SJSA1 (cell line): ENCODE measurements at regions not wholly inside any gene's neighbourhood (a gene's known extent, or its start where the extent isn't known, plus 50 kb on each side); places are given as distances from the start of the nearest gene placed in this dataset.

ENCODE experiments used
- DNase-seq, 2 experiments: peaks; one replicate each; pipeline ENCODE4 v3.0.0-alpha.2; 2015 to 2020; ENCODE audit warnings: low spot score in 2 of 2, low read depth in 1 of 2
- H3K27ac ChIP-seq: fragments of 250-450 bp; sonication (Bioruptor Pico); 2 replicates; pipeline ENCODE4 v1.5.1; 2020; ENCODE audit warnings: mild to moderate bottlenecking, moderate library complexity
- H3K27me3 ChIP-seq: fragments of 250-450 bp; sonication (Bioruptor Pico); replicated peaks from 2 replicates; pipeline ENCODE4 v1.5.1; 2020; ENCODE audit warnings: mild to moderate bottlenecking, moderate library complexity
- H3K36me3 ChIP-seq: fragments of 250-450 bp; sonication (Bioruptor Pico); 2 replicates; pipeline ENCODE4 v1.5.1; 2020; ENCODE audit warnings: mild to moderate bottlenecking
- H3K4me1 ChIP-seq: fragments of 250-450 bp; sonication (Bioruptor Pico); replicated peaks from 2 replicates; pipeline ENCODE4 v1.6.1; 2021; ENCODE audit warnings: mild to moderate bottlenecking
- H3K4me3 ChIP-seq: fragments of 250-450 bp; sonication (Bioruptor Pico); 2 replicates; pipeline ENCODE4 v1.5.1; 2020; ENCODE audit warnings: mild to moderate bottlenecking
- H3K9me3 ChIP-seq: fragments of 250-450 bp; sonication (Bioruptor Pico); replicated peaks from 2 replicates; pipeline ENCODE4 v1.5.1; 2020; ENCODE audit warnings: mild to moderate bottlenecking

GRCh38 chr6:12221856-12222255, 68.3 kb upstream of the EDN1 start:
- DNase-seq: no peak
- Histone ChIP-seq H3K4me1 (no peaks in the 10 kb centered on the region), H3K27me3 (no peaks in the 10 kb centered on the region), H3K4me3 (no peak overlapping the region), H3K9me3 (no peaks in the 10 kb centered on the region), H3K27ac (no peak overlapping the region), H3K36me3 (no peaks in the 10 kb centered on the region)

GRCh38 chr6:12222405-12223366, 67.5 kb upstream of the EDN1 start:
- H3K9me3 ChIP-seq: no peaks in the 10 kb centered on the region
- no peak overlapping the region for H3K27ac ChIP-seq
- H3K27me3 ChIP-seq: no peaks in the 10 kb centered on the region
- no peak for DNase-seq
- H3K4me1 ChIP-seq: no peaks in the 10 kb centered on the region
- no peak overlapping the region for H3K4me3 ChIP-seq
- H3K36me3 ChIP-seq: no peaks in the 10 kb centered on the region

- no peak overlapping the region for H3K4me3 ChIP-seq
- no peaks in the 10 kb centered on the region for H3K4me1 ChIP-seq
- no peaks in the 10 kb centered on the region for H3K27me3 ChIP-seq
- DNase-seq: no peak
- H3K36me3 ChIP-seq: no peaks in the 10 kb centered on the region
- no peak overlapping the region for H3K27ac ChIP-seq
- H3K9me3 ChIP-seq: no peaks in the 10 kb centered on the region
Observed at GRCh38 chr6:12223383-12223782, 66.8 kb upstream of the EDN1 start.

- Histone ChIP-seq H3K27ac (no peak overlapping the region), H3K9me3 (no peaks in the 10 kb centered on the region), H3K4me1 (no peaks in the 10 kb centered on the region), H3K36me3 (no peaks in the 10 kb centered on the region), H3K4me3 (no peak overlapping the region), H3K27me3 (no peaks in the 10 kb centered on the region)
- no peak for DNase-seq
Observed at GRCh38 chr6:12224251-12224650, 65.9 kb upstream of the EDN1 start.

- no peaks in the 10 kb centered on the region for H3K9me3 ChIP-seq
- H3K4me1 ChIP-seq: peaks cover 2% of the 10 kb centered on the region
- DNase-seq: no peak
- H3K27ac ChIP-seq: no peak overlapping the region
- no peaks in the 10 kb centered on the region for H3K27me3 ChIP-seq
- H3K4me3 ChIP-seq: no peak overlapping the region
- no peaks in the 10 kb centered on the region for H3K36me3 ChIP-seq
Observed at GRCh38 chr6:12228447-12229146, 61.6 kb upstream of the EDN1 start.

GRCh38 chr6:12229332-12229731, 60.8 kb upstream of the EDN1 start:
- Histone ChIP-seq H3K4me1 (peaks cover 10% of the 10 kb centered on the region), H3K27ac (no peak overlapping the region), H3K36me3 (no peaks in the 10 kb centered on the region), H3K9me3 (no peaks in the 10 kb centered on the region), H3K27me3 (no peaks in the 10 kb centered on the region), H3K4me3 (no peak overlapping the region)
- no peak for DNase-seq

GRCh38 chr6:12230523-12230922, 59.6 kb upstream of the EDN1 start:
- Histone ChIP-seq H3K27ac (no peak overlapping the region), H3K4me1 (peaks cover 10% of the 10 kb centered on the region), H3K9me3 (no peaks in the 10 kb centered on the region), H3K36me3 (no peaks in the 10 kb centered on the region), H3K4me3 (no peak overlapping the region), H3K27me3 (no peaks in the 10 kb centered on the region)
- DNase-seq: no peak

- DNase-seq: no peak
- H3K27ac ChIP-seq: no peak overlapping the region
- H3K4me3 ChIP-seq: no peak overlapping the region
- H3K4me1 ChIP-seq: peaks cover 10% of the 10 kb centered on the region
- H3K27me3 ChIP-seq: no peaks in the 10 kb centered on the region
- H3K36me3 ChIP-seq: no peaks in the 10 kb centered on the region
- no peaks in the 10 kb centered on the region for H3K9me3 ChIP-seq
Observed at GRCh38 chr6:12232339-12232738, 57.8 kb upstream of the EDN1 start.

- H3K9me3 ChIP-seq: no peaks in the 10 kb centered on the region
- H3K27ac ChIP-seq: no peak overlapping the region
- no peak for DNase-seq
Observed at GRCh38 chr6:12232821-12233220, 57.3 kb upstream of the EDN1 start.

GRCh38 chr6:12233693-12234571, 56.2 kb upstream of the EDN1 start:
- Histone ChIP-seq H3K4me1 (peaks cover 10% of the 10 kb centered on the region), H3K4me3 (no peak overlapping the region), H3K27me3 (no peaks in the 10 kb centered on the region), H3K27ac (no peak overlapping the region), H3K9me3 (no peaks in the 10 kb centered on the region), H3K36me3 (no peaks in the 10 kb centered on the region)
- peak; percentile 54 to 80 for DNase-seq

More at GRCh38 chr6:12232821-12233220, 57.3 kb upstream of the EDN1 start:
- Histone ChIP-seq H3K27me3 (no peaks in the 10 kb centered on the region), H3K4me3 (no peak overlapping the region), H3K4me1 (peaks cover 10% of the 10 kb centered on the region), H3K36me3 (no peaks in the 10 kb centered on the region)

GRCh38 chr6:12235341-12235740, 54.8 kb upstream of the EDN1 start:
- H3K27me3 ChIP-seq: no peaks in the 10 kb centered on the region
- H3K4me1 ChIP-seq: peaks cover 10% of the 10 kb centered on the region
- H3K4me3 ChIP-seq: no peak overlapping the region
- H3K27ac ChIP-seq: no peak overlapping the region
- H3K36me3 ChIP-seq: no peaks in the 10 kb centered on the region
- H3K9me3 ChIP-seq: no peaks in the 10 kb centered on the region
- DNase-seq: no peak

GRCh38 chr6:12238219-12238618, 51.9 kb upstream of the EDN1 start:
- Histone ChIP-seq H3K27me3 (no peaks in the 10 kb centered on the region), H3K4me3 (no peak overlapping the region)
- DNase-seq: no peak

More at GRCh38 chr6:12238219-12238618, 51.9 kb upstream of the EDN1 start:
- peaks cover 10% of the 10 kb centered on the region for H3K4me1 ChIP-seq
- H3K36me3 ChIP-seq: no peaks in the 10 kb centered on the region
- no peaks in the 10 kb centered on the region for H3K9me3 ChIP-seq
- no peak overlapping the region for H3K27ac ChIP-seq
